Right lobe of liver (tissue), 4 donors: ENCODE measurements at regions not wholly inside any gene's neighbourhood (a gene's known extent, or its start where the extent isn't known, plus 50 kb on each side); places are given as distances from the start of the nearest gene placed in this dataset.

Source experiments
- CTCF ChIP-seq, 4 donors: fragments of 200-600 bp in 3 of 4; fragments of 450-650 bp in 1 of 4; IDR thresholded peaks; one replicate each; pipeline versions ENCODE4 v1.5.1 to v1.8.0; 2016 to 2022; ENCODE audit warnings: antibody characterized with exemption in 4 of 4, mild to moderate bottlenecking in 2 of 4
- POLR2A ChIP-seq: fragments of 450-650 bp; IDR thresholded peaks from one replicate; pipeline ENCODE4 v1.6.1; 2017; ENCODE audit warnings: antibody characterized with exemption, mild to moderate bottlenecking
- donor health status: DM: no; HTN: no; CAD: no.
- donor health status: DM: no; HTN: no; CAD: no.
- donor health status: DM: no; HTN: yes; CAD: no.

GRCh38 chr17:77513045-77513444, 372.3 kb downstream of the SEC14L1 start:
- TF ChIP-seq CTCF (IDR thresholded peaks at IDR 0.05) (no peak), POLR2A (no peak)
